ENCODE measurements at regions not wholly inside any gene's neighbourhood (a gene's known extent, or its start where the extent isn't known, plus 50 kb on each side); places are given as distances from the start of the nearest gene placed in this dataset.

GRCh38 chr5:40384782-40385390 is 294.8 kb upstream of the PTGER4 start:
- Histone ChIP-seq H2AFZ (ENCODE audit: low read length) (no peak overlapping the region), H3K4me1 (ENCODE audit: insufficient read depth, low read length, poor library complexity, severe bottlenecking) (peaks cover 35% of the 10 kb centered on the region), H4K20me1 (ENCODE audit: insufficient read depth, low read length, poor library complexity, severe bottlenecking) (no peaks in the 10 kb centered on the region), H3K79me2 (ENCODE audit: insufficient read depth, low read length) (no peaks in the 10 kb centered on the region), H3K4me3 (ENCODE audit: low read length, poor library complexity, severe bottlenecking) (no peak overlapping the region), H3K27me3 (ENCODE audit: insufficient read depth, low read length, poor library complexity, severe bottlenecking) (no peaks in the 10 kb centered on the region), H3K9ac (ENCODE audit: low read depth, low read length, poor library complexity, severe bottlenecking) (no peak overlapping the region), H3K9me3 (ENCODE audit: insufficient read depth, low read depth, low read length) (no peaks in the 10 kb centered on the region), H3K36me3 (ENCODE audit: insufficient read depth, low read length) (no peaks in the 10 kb centered on the region), H3K4me2 (ENCODE audit: low read depth, low read length, poor library complexity, severe bottlenecking) (no peak overlapping the region), H3F3A (ENCODE audit: low read depth) (no peaks in the 10 kb centered on the region), H3K9me2 (replicated peaks; ENCODE audit: low read depth, low read length) (no peaks in the 10 kb centered on the region)
- TF ChIP-seq CTCF (conservative IDR thresholded peaks at IDR 0.05; ENCODE audit: low read length) = no peak
- no peak for TF ChIP-seq EZH2phosphoT487 (IDR thresholded peaks at IDR 0.05; ENCODE audit: borderline replicate concordance)

GRCh38 chr5:40383749-40384651 is 295.7 kb upstream of the PTGER4 start:
- no peak overlapping the region for H2AFZ ChIP-seq (ENCODE audit: low read length)
- H3K9ac ChIP-seq (ENCODE audit: low read depth, low read length, poor library complexity, severe bottlenecking) = no peak overlapping the region
- H4K20me1 ChIP-seq (ENCODE audit: insufficient read depth, low read length, poor library complexity, severe bottlenecking) = no peaks in the 10 kb centered on the region
- no peak overlapping the region for H3K4me3 ChIP-seq (ENCODE audit: low read length, poor library complexity, severe bottlenecking)
- no peaks in the 10 kb centered on the region for H3K36me3 ChIP-seq (ENCODE audit: insufficient read depth, low read length)
- peaks cover 28% of the 10 kb centered on the region for H3K4me1 ChIP-seq (ENCODE audit: insufficient read depth, low read length, poor library complexity, severe bottlenecking)
- no peak overlapping the region for H3K4me2 ChIP-seq (ENCODE audit: low read depth, low read length, poor library complexity, severe bottlenecking)
- no peaks in the 10 kb centered on the region for H3F3A ChIP-seq (ENCODE audit: low read depth)
- H3K79me2 ChIP-seq (ENCODE audit: insufficient read depth, low read length) = no peaks in the 10 kb centered on the region
- no peaks in the 10 kb centered on the region for H3K9me2 ChIP-seq (replicated peaks; ENCODE audit: low read depth, low read length)
- H3K27me3 ChIP-seq (ENCODE audit: insufficient read depth, low read length, poor library complexity, severe bottlenecking) = no peaks in the 10 kb centered on the region
- no peaks in the 10 kb centered on the region for H3K9me3 ChIP-seq (ENCODE audit: insufficient read depth, low read depth, low read length)
- TF ChIP-seq CTCF (conservative IDR thresholded peaks at IDR 0.05; ENCODE audit: low read length) (no peak), EZH2phosphoT487 (IDR thresholded peaks at IDR 0.05; ENCODE audit: borderline replicate concordance) (no peak)

- TF ChIP-seq EZH2phosphoT487 (IDR thresholded peaks at IDR 0.05; ENCODE audit: borderline replicate concordance) = no peak
- TF ChIP-seq CTCF (conservative IDR thresholded peaks at IDR 0.05; ENCODE audit: low read length) = no peak
- Histone ChIP-seq H3K9ac (ENCODE audit: low read depth, low read length, poor library complexity, severe bottlenecking) (no peak overlapping the region), H3K4me1 (ENCODE audit: insufficient read depth, low read length, poor library complexity, severe bottlenecking) (peaks cover 17% of the 10 kb centered on the region)
Observed at GRCh38 chr5:40381676-40382363, 297.9 kb upstream of the PTGER4 start.

More at GRCh38 chr5:40381676-40382363, 297.9 kb upstream of the PTGER4 start:
- H3K9me2 ChIP-seq (replicated peaks; ENCODE audit: low read depth, low read length) = no peaks in the 10 kb centered on the region
- no peak overlapping the region for H2AFZ ChIP-seq (ENCODE audit: low read length)
- H4K20me1 ChIP-seq (ENCODE audit: insufficient read depth, low read length, poor library complexity, severe bottlenecking) = no peaks in the 10 kb centered on the region
- no peaks in the 10 kb centered on the region for H3F3A ChIP-seq (ENCODE audit: low read depth)
- no peaks in the 10 kb centered on the region for H3K27me3 ChIP-seq (ENCODE audit: insufficient read depth, low read length, poor library complexity, severe bottlenecking)
- no peaks in the 10 kb centered on the region for H3K36me3 ChIP-seq (ENCODE audit: insufficient read depth, low read length)
- no peak overlapping the region for H3K4me2 ChIP-seq (ENCODE audit: low read depth, low read length, poor library complexity, severe bottlenecking)
- no peaks in the 10 kb centered on the region for H3K79me2 ChIP-seq (ENCODE audit: insufficient read depth, low read length)
- no peaks in the 10 kb centered on the region for H3K9me3 ChIP-seq (ENCODE audit: insufficient read depth, low read depth, low read length)
- no peak overlapping the region for H3K4me3 ChIP-seq (ENCODE audit: low read length, poor library complexity, severe bottlenecking)

Data from Loucy (cell line).